ENCODE measurements at regions not wholly inside any gene's neighbourhood (a gene's known extent, or its start where the extent isn't known, plus 50 kb on each side); places are given as distances from the start of the nearest gene placed in this dataset.

- no peak for ATAC-seq
- Histone ChIP-seq H3K4me3 (no peak overlapping the region), H3K4me2 (no peak overlapping the region), H3K9me3 (0 out of 3 replicates have a peak, but pooled peaks cover 2% of the 10 kb centered on the region), H3K27ac (no peak overlapping the region), H3K4me1 (no peaks in the 10 kb centered on the region)
- no peak for DNase-seq (ENCODE audit: low read depth in 1 of 2, low spot score in 1 of 2)
- ChIA-PET POLR2A (no interaction called here), CTCF (no interaction called here)
- WGBS (ENCODE audit: missing lambda C conversion rate), result 34% methylated on average over 7 of the region's 7 CpGs
- no peak for FAIRE-seq
- no peak for TF ChIP-seq NR3C1 (IDR thresholded peaks at IDR 0.05)
- no peak for TF ChIP-seq ESRRA (IDR thresholded peaks at IDR 0.05; ENCODE audit: borderline replicate concordance, low read length)
- no peak for TF ChIP-seq KDM5A (IDR thresholded peaks at IDR 0.05)
- TF ChIP-seq NPAS2 (CRISPR knock-in tag; IDR thresholded peaks at IDR 0.05; ENCODE audit: borderline replicate concordance), result no peak
- TF ChIP-seq HEYL (CRISPR knock-in tag; IDR thresholded peaks at IDR 0.05), result no peak
These were observed 1173.3 kb downstream of the GATA3 start for GRCh38 chr10:9227679-9228365.

GRCh38 chr10:9228771-9229170 is 1174.3 kb downstream of the GATA3 start:
- ChIA-PET CTCF (no interaction called here), POLR2A (no interaction called here)
- TF ChIP-seq MYC (IDR thresholded peaks at IDR 0.05; ENCODE audit: borderline replicate concordance, low read length), result no peak
- no peak for TF ChIP-seq HMGXB4 (CRISPR knock-in tag; IDR thresholded peaks at IDR 0.05; ENCODE audit: borderline replicate concordance)
- no peak for TF ChIP-seq CBX2 (IDR thresholded peaks at IDR 0.05; ENCODE audit: borderline replicate concordance, low read depth)
- no peak for TF ChIP-seq RARB (CRISPR knock-in tag; IDR thresholded peaks at IDR 0.05)
- no peak for TF ChIP-seq HES2 (IDR thresholded peaks at IDR 0.05)
- no peak for TF ChIP-seq RFX5 (IDR thresholded peaks at IDR 0.05)
- no peak for TF ChIP-seq KDM1A (IDR thresholded peaks at IDR 0.05; ENCODE audit: low read depth)
- no peak for TF ChIP-seq KDM5A (IDR thresholded peaks at IDR 0.05)
- TF ChIP-seq SREBF2 (IDR thresholded peaks at IDR 0.05), result no peak
- TF ChIP-seq HOXB13 (CRISPR knock-in tag; IDR thresholded peaks at IDR 0.05; ENCODE audit: low read depth), result no peak
- TF ChIP-seq MAFK (IDR thresholded peaks at IDR 0.05; ENCODE audit: partially characterized antibody), result no peak
- no peak for TF ChIP-seq PHF8 (IDR thresholded peaks at IDR 0.05; ENCODE audit: borderline replicate concordance, low read depth)
- no peak for TF ChIP-seq POLR2A (IDR thresholded peaks at IDR 0.05; ENCODE audit: low read length)
- TF ChIP-seq RNF2 (IDR thresholded peaks at IDR 0.05; ENCODE audit: borderline replicate concordance, low read depth), result no peak
- no peak for TF ChIP-seq CHD2 (IDR thresholded peaks at IDR 0.05; ENCODE audit: low read length, partially characterized antibody)
- TF ChIP-seq JUN (IDR thresholded peaks at IDR 0.05), result no peak
- no peak for TF ChIP-seq TFCP2L1 (CRISPR knock-in tag; IDR thresholded peaks at IDR 0.05)
- TF ChIP-seq ZSCAN20 (CRISPR knock-in tag; IDR thresholded peaks at IDR 0.05), result no peak
- TF ChIP-seq POLR2AphosphoS2 (conservative IDR thresholded peaks at IDR 0.05; ENCODE audit: low read length), result no peak
- TF ChIP-seq HOXA7 (CRISPR knock-in tag; IDR thresholded peaks at IDR 0.05), result no peak
- WGBS (ENCODE audit: missing lambda C conversion rate), result 10% methylated on average over 1 of the region's 1 CpG
- ATAC-seq (no peak), DNase-seq (ENCODE audit: low read depth in 1 of 2, low spot score in 1 of 2) (no peak), FAIRE-seq (no peak)
- Histone ChIP-seq H3K4me1 (no peaks in the 10 kb centered on the region), H3K4me2 (no peak overlapping the region), H3K27ac (no peak overlapping the region), H3K9me3 (0 out of 3 replicates have a peak, but pooled peaks cover 2% of the 10 kb centered on the region), H3K4me3 (no peak overlapping the region)

- DNase-seq (ENCODE audit: low read depth in 1 of 2, low spot score in 1 of 2) (no peak), FAIRE-seq (no peak), ATAC-seq (no peak)
- CTCF ChIA-PET, result no interaction called here
- no peak overlapping the region for H3K27ac ChIP-seq
- TF ChIP-seq ESRRA (IDR thresholded peaks at IDR 0.05; ENCODE audit: borderline replicate concordance, low read length), result no peak
- TF ChIP-seq KDM5A (IDR thresholded peaks at IDR 0.05), result no peak
- TF ChIP-seq BHLHE40 (IDR thresholded peaks at IDR 0.05; ENCODE audit: low read depth, low read length), result no peak
- no peak for TF ChIP-seq POLR2AphosphoS2 (conservative IDR thresholded peaks at IDR 0.05; ENCODE audit: low read length)
- H3K4me2 ChIP-seq, result no peak overlapping the region
- 11% methylated on average over 10 of the region's 10 CpGs for WGBS (ENCODE audit: missing lambda C conversion rate)
- H3K4me3 ChIP-seq, result no peak overlapping the region
- H3K4me1 ChIP-seq, result no peaks in the 10 kb centered on the region
- POLR2A ChIA-PET, result no interaction called here
- H3K9me3 ChIP-seq, result 0 out of 3 replicates have a peak, but pooled peaks cover 2% of the 10 kb centered on the region
These were observed 1175.3 kb downstream of the GATA3 start for GRCh38 chr10:9229702-9230244.
